Hippocampal formation (tissue), 2 donors: ENCODE measurements at regions not wholly inside any gene's neighbourhood (a gene's known extent, or its start where the extent isn't known, plus 50 kb on each side); places are given as distances from the start of the nearest gene placed in this dataset.
"Not testable (repeated sequence)": the region's sequence is repeated elsewhere in the genome, so short reads cannot be mapped to it uniquely, and the experiment has no call there.

Source experiments
- DNase-seq, 2 donors: peaks; one replicate each; lab custom pipeline; 2025; lab: John Stamatoyannopoulos, UW

- no peak for DNase-seq
These were observed 229.5 kb downstream of the ERMARD start for GRCh38 chr6:169980826-169981450.

- DNase-seq: no peak
These were observed 228.5 kb downstream of the ERMARD start for GRCh38 chr6:169979873-169980432.

- DNase-seq: no peak
These were observed 227.3 kb downstream of the ERMARD start for GRCh38 chr6:169978615-169979161.

- no peak for DNase-seq
These were observed 226.2 kb downstream of the ERMARD start for GRCh38 chr6:169977434-169978265.

GRCh38 chr6:169976301-169977081 is 225.1 kb downstream of the ERMARD start:
- no peak for DNase-seq

GRCh38 chr6:169975701-169976100 is 224.3 kb downstream of the ERMARD start:
- no peak for DNase-seq

- no peak for DNase-seq
These were observed 223.9 kb downstream of the ERMARD start for GRCh38 chr6:169975286-169975685.

- DNase-seq: no peak
These were observed 223.2 kb downstream of the ERMARD start for GRCh38 chr6:169974663-169975062.

- not testable (repeated sequence) for DNase-seq
These were observed 222.4 kb downstream of the ERMARD start for GRCh38 chr6:169973588-169974467.

GRCh38 chr6:169972736-169973135 is 221.3 kb downstream of the ERMARD start:
- DNase-seq: no peak

GRCh38 chr6:169972101-169972651 is 220.8 kb downstream of the ERMARD start:
- no peak for DNase-seq

GRCh38 chr6:169971081-169971861 is 219.8 kb downstream of the ERMARD start:
- no peak for DNase-seq

GRCh38 chr6:169970306-169970988 is 219.0 kb downstream of the ERMARD start:
- DNase-seq: no peak

GRCh38 chr6:169969372-169970099 is 218.1 kb downstream of the ERMARD start:
- DNase-seq: no peak

- DNase-seq: no peak
These were observed 217.3 kb downstream of the ERMARD start for GRCh38 chr6:169968541-169969270.

GRCh38 chr6:169967687-169968086 is 216.3 kb downstream of the ERMARD start:
- no peak for DNase-seq

- no peak for DNase-seq
These were observed 215.1 kb downstream of the ERMARD start for GRCh38 chr6:169966312-169967181.
